ENCODE measurements at regions not wholly inside any gene's neighbourhood (a gene's known extent, or its start where the extent isn't known, plus 50 kb on each side); places are given as distances from the start of the nearest gene placed in this dataset.
"Not testable (repeated sequence)": the region's sequence is repeated elsewhere in the genome, so short reads cannot be mapped to it uniquely, and the experiment has no call there.

DNA sequence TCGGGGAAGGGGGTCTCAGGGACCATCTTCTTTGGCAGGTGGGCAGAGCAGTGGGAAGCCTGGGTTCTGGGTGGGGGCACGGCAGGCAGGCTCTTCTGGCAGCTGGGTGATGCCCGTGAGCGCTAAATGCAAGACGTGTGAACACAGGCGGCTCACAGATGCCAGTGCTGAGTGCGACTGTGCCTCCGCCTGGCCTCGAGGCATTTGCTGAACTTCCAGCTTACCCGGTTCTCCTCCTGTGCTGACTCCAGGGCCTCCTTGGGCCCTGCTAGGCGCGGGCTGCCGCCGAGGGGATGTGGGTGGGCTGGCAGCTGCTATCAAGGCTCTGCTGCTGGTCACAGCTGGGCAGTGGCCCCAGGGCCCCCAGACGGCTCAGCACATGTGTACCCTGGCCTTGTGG lies 3947.8 kb upstream of the TPTE start:
- H3K36me3 ChIP-seq; H3K27ac ChIP-seq; H3K27me3 ChIP-seq; H3K9me3 ChIP-seq; intact Hi-C loops (cut with DNase I); H3K4me3 ChIP-seq; H3K4me1 ChIP-seq; DNase-seq (ENCODE audit: extremely low spot score in 2 of 2): not testable (repeated sequence)

DNA sequence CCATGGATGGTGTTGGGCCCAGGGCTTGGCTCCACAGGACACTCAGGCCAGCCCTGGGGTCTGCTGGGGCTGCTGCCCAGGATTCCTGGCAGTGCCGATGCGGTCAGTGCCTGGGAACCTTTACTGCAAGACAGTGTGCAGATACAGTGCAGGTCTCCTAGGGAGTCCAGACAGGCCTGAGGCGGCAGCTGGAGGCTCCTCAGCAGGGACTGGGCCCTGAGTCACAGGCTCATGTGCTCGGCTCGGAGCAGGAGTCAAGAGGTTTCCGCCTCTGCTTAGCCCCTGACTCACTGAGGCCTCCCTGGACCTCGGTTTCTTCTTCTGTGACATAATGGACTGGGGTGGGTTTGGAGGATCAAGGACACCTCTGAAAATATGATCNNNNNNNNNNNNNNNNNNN lies 3941.6 kb upstream of the TPTE start:
- H3K27me3 ChIP-seq; DNase-seq (ENCODE audit: extremely low spot score in 2 of 2); intact Hi-C loops (cut with DNase I); H3K4me1 ChIP-seq; H3K9me3 ChIP-seq; H3K36me3 ChIP-seq; H3K27ac ChIP-seq; H3K4me3 ChIP-seq: not testable (repeated sequence)

Data from vagina (tissue), 2 donors.